Kidney (tissue), 13 donors: ENCODE measurements at regions not wholly inside any gene's neighbourhood (a gene's known extent, or its start where the extent isn't known, plus 50 kb on each side); places are given as distances from the start of the nearest gene placed in this dataset.

ENCODE experiments used
- DNase-seq, 5 donors: peaks; one replicate each; pipeline ENCODE4 v3.0.0-alpha.2; 2013 to 2020
- FAIRE-seq: peaks from 2 replicates; lab custom pipeline; 2012; peaks lifted over from hg19 to GRCh38; lab: Jason Lieb, UNC
- H3K27ac ChIP-seq, 2 donors: one replicate each; pipeline ENCODE4 v1.7.0; 2013; ENCODE audit warnings: low read depth in 2 of 2, low read length in 2 of 2, inconsistent platforms in 1 of 2
- H3K27me3 ChIP-seq: one replicate; pipeline ENCODE4 v1.7.1; 2013; ENCODE audit warnings: low read length, inconsistent platforms; ENCODE audit not compliant: control insufficient read depth, insufficient read depth
- H3K36me3 ChIP-seq, 3 donors: one replicate each; pipeline versions ENCODE4 v1.7.0 to v1.7.1; 2013; ENCODE audit warnings: low read length in 3 of 3, control low read depth in 1 of 3, inconsistent platforms in 1 of 3; ENCODE audit not compliant: insufficient read depth in 3 of 3, control insufficient read depth in 2 of 3
- H3K4me1 ChIP-seq, 3 donors: one replicate each; pipeline versions ENCODE4 v1.7.0 to v1.7.1; 2013; ENCODE audit warnings: low read length in 3 of 3, inconsistent platforms in 1 of 3, low read depth in 1 of 3; ENCODE audit not compliant: control insufficient read depth in 2 of 3, insufficient read depth in 2 of 3
- H3K4me3 ChIP-seq, 3 donors: one replicate each; pipeline versions ENCODE4 v1.7.0 to v1.8.1; 2013; ENCODE audit warnings: low read length in 3 of 3, control low read depth in 1 of 3, inconsistent platforms in 1 of 3
- H3K9ac ChIP-seq, 3 donors: one replicate each; pipeline versions ENCODE4 v1.7.0 to v1.7.1; 2013; ENCODE audit warnings: low read length in 3 of 3, control low read depth in 1 of 3, inconsistent platforms in 1 of 3
- H3K9me3 ChIP-seq, 3 donors: one replicate each; pipeline versions ENCODE4 v1.7.0 to v1.7.1; 2013; ENCODE audit warnings: low read length in 3 of 3, control low read depth in 1 of 3, inconsistent platforms in 1 of 3; ENCODE audit not compliant: control insufficient read depth in 2 of 3, insufficient read depth in 1 of 3
- CTCF ChIP-seq: IDR thresholded peaks from 3 replicates; pipeline ENCODE4 v1.5.1; 2012; ENCODE audit warnings: mild to moderate bottlenecking, moderate library complexity, borderline replicate concordance; ENCODE audit not compliant: insufficient read depth; ENCODE audit errors: extremely low read depth
- intact Hi-C: fragments of 100-400 bp; cut with DNase I; formaldehyde crosslinking; loops from one replicate; pipeline ENCODE4 v1.11.1; 2022
- donor health status: control.
- donor health status: control.
- donor health status: control.
- donor health status: control.
- donor health status: control.
- donor health status: DM: yes; HTN: yes; CAD: no.
- donor health status: Normal renal cell carcinoma (clear cell type).

DNA sequence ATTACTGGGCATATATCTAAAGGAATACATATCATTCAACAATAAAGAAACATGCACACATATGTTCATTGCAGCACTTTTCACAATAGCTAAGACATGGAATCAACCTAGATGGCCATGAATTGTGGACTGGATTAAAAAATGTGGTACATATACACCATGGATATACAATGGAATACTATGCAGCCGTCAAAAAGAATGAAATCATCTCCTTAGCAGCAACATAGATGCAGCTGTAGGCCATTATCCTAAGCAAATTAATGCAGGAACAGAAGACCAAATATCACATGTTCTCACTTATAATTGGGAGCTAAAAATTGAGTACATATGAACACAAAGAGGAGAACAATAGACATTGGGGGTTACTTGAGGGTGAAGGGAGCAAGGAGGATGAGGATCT is 175.6 kb downstream of the POLR1F start:
- DNase-seq, result no peak
- Histone ChIP-seq H3K4me1 (no peaks in the 10 kb centered on the region), H3K36me3 (no peaks in the 10 kb centered on the region), H3K27me3 (no peaks in the 10 kb centered on the region), H3K9me3 (no peaks in the 10 kb centered on the region), H3K9ac (no peak overlapping the region), H3K27ac (no peak overlapping the region), H3K4me3 (no peak overlapping the region)
- TF ChIP-seq CTCF, result no peak
- no peak for FAIRE-seq
- intact Hi-C loops, result no loop called here

DNA sequence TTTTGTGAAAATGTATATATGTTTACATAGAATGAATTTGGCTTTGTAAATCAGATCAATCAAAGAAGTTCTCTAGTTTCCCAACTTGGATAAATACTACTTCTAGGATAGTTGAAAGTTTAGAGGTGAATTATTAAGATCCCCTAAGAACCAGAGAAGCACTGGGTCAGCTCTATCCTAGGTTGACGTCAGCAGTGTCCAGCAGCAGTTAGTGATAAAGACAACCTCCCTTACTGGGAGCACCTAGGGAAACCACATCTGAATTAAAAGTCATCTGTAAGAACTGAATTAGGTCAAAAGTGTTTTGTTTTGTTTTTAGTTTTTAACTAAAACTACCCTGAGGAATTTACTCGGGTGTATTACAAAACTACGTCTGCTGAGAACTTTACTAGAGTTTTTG is 178.0 kb downstream of the POLR1F start:
- no peak for DNase-seq

DNA sequence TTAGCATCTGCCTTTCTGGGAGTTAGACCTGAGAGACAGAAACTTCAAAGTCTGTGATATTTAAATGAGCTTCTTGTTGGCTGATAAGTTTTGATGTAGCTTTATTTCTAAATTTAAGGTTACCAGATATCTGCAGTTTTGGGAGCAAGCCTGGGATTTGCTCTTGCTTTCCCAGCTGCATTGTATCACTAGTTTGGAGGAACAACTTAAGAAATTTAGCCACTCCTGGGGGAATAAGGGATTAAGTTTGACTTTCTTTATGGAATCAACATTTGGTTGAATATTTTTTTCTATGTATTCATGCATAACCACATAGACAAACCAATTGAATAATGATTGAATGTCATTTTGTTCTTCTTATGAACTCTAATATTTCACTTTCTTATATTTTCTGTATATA is 178.6 kb downstream of the POLR1F start:
- no peak overlapping the region for H3K4me3 ChIP-seq
- H3K36me3 ChIP-seq, result no peaks in the 10 kb centered on the region
- H3K9me3 ChIP-seq, result no peaks in the 10 kb centered on the region
- no peak overlapping the region for H3K27ac ChIP-seq
- DNase-seq (peak in 2 of 5 donors; percentile 19 to 69), FAIRE-seq (no peak)
- H3K4me1 ChIP-seq, result no peaks in the 10 kb centered on the region
- no peaks in the 10 kb centered on the region for H3K27me3 ChIP-seq
- TF ChIP-seq CTCF, result no peak
- intact Hi-C loops, result no loop called here
- H3K9ac ChIP-seq, result no peak overlapping the region

More for the DNA sequence above, 178.0 kb downstream of the POLR1F start:
- no peaks in the 10 kb centered on the region for H3K9me3 ChIP-seq
- no peaks in the 10 kb centered on the region for H3K4me1 ChIP-seq
- TF ChIP-seq CTCF, result no peak
- H3K36me3 ChIP-seq, result no peaks in the 10 kb centered on the region
- no peak for FAIRE-seq
- H3K9ac ChIP-seq, result no peak overlapping the region
- intact Hi-C loops, result no loop called here
- no peak overlapping the region for H3K4me3 ChIP-seq
- no peak overlapping the region for H3K27ac ChIP-seq
- H3K27me3 ChIP-seq, result no peaks in the 10 kb centered on the region

DNA sequence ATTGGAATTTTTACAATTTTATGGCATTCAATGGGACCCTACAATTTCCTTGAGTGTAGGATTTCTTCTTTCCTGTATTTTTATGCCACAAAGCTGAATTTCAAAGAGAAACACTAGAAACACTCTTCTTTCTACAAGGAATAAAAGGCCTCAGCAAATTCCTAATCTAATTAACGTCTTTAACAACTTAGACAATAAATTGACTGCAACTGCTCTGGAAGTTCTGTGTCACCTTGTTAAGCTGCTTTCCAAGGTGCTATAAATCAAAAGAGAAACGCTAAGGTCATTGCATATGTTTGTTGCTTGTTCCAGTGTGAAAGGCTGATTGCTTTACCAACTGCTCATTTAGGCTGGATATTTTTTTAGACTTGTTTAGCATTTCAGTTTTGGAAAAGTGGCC is 182.2 kb downstream of the POLR1F start:
- H3K4me1 ChIP-seq, result no peaks in the 10 kb centered on the region
- DNase-seq (peak in 2 of 5 donors; percentile 25 to 30), FAIRE-seq (no peak)
- intact Hi-C loops, result no loop called here
- no peak overlapping the region for H3K27ac ChIP-seq
- H3K27me3 ChIP-seq, result no peaks in the 10 kb centered on the region
- no peaks in the 10 kb centered on the region for H3K36me3 ChIP-seq
- no peak overlapping the region for H3K9ac ChIP-seq
- no peak overlapping the region for H3K4me3 ChIP-seq
- no peaks in the 10 kb centered on the region for H3K9me3 ChIP-seq
- no peak for TF ChIP-seq CTCF
